Fibroblast of pulmonary artery (primary cell): ENCODE measurements at regions not wholly inside any gene's neighbourhood (a gene's known extent, or its start where the extent isn't known, plus 50 kb on each side); places are given as distances from the start of the nearest gene placed in this dataset.

ENCODE experiments used
- DNase-seq: peaks from one replicate; pipeline ENCODE4 v3.0.0-alpha.2; 2010; ENCODE audit warnings: low read depth
- H3K4me3 ChIP-seq: replicated peaks from 2 replicates; pipeline ENCODE4 v1.5.1; 2011; ENCODE audit warnings: low read depth, mild to moderate bottlenecking, control low read depth, low read length, moderate library complexity
- CTCF ChIP-seq: IDR thresholded peaks from 2 replicates; pipeline ENCODE4 v1.5.1; 2011; ENCODE audit warnings: mild to moderate bottlenecking, control low read depth, low read length, inconsistent platforms; ENCODE audit errors: missing control alignments

GRCh38 chr14:104395276-104395675, 184.3 kb upstream of the C14orf180 start:
- no peak for TF ChIP-seq CTCF
- no peak overlapping the region for H3K4me3 ChIP-seq
- no peak for DNase-seq

GRCh38 chr14:104395941-104396681, 183.5 kb upstream of the C14orf180 start:
- no peak for DNase-seq
- no peak overlapping the region for H3K4me3 ChIP-seq
- no peak for TF ChIP-seq CTCF

- no peak for TF ChIP-seq CTCF
Observed at GRCh38 chr14:104396682-104397470, 182.7 kb upstream of the C14orf180 start.

GRCh38 chr14:104397956-104398355, 181.6 kb upstream of the C14orf180 start:
- H3K4me3 ChIP-seq, result no peak overlapping the region
- no peak for TF ChIP-seq CTCF
- no peak for DNase-seq

More at GRCh38 chr14:104396682-104397470, 182.7 kb upstream of the C14orf180 start:
- no peak overlapping the region for H3K4me3 ChIP-seq
- DNase-seq, result no peak

- TF ChIP-seq CTCF, result no peak
- DNase-seq, result no peak
- H3K4me3 ChIP-seq, result no peak overlapping the region
Observed at GRCh38 chr14:104398656-104399055, 180.9 kb upstream of the C14orf180 start.

GRCh38 chr14:104399432-104400155, 180.0 kb upstream of the C14orf180 start:
- no peak for DNase-seq
- no peak for TF ChIP-seq CTCF
- no peak overlapping the region for H3K4me3 ChIP-seq
